Upper lobe of right lung (tissue), 1 donor: ENCODE measurements at regions not wholly inside any gene's neighbourhood (a gene's known extent, or its start where the extent isn't known, plus 50 kb on each side); places are given as distances from the start of the nearest gene placed in this dataset.
"Not testable (repeated sequence)": the region's sequence is repeated elsewhere in the genome, so short reads cannot be mapped to it uniquely, and the experiment has no call there.

Experiments
- ATAC-seq: fragments of 200-7000 bp; cut with Tn5 transposase; one replicate; pipeline ENCODE4 v1.9.1; 2020; ENCODE audit warnings: mild to moderate bottlenecking, moderate library complexity
- DNase-seq: peaks from one replicate; pipeline ENCODE4 v3.0.0-alpha.2; 2020
- H3K27ac ChIP-seq: fragments of 200-600 bp; one replicate; pipeline ENCODE4 v1.8.0; 2022
- H3K27me3 ChIP-seq: fragments of 200-600 bp; one replicate; pipeline ENCODE4 v1.8.0; 2022; ENCODE audit warnings: mild to moderate bottlenecking
- H3K36me3 ChIP-seq: fragments of 200-600 bp; one replicate; pipeline ENCODE4 v1.8.0; 2022
- H3K4me1 ChIP-seq: fragments of 200-600 bp; one replicate; pipeline ENCODE4 v1.8.0; 2022
- H3K4me3 ChIP-seq: fragments of 200-600 bp; one replicate; pipeline ENCODE4 v1.8.0; 2022; ENCODE audit warnings: mild to moderate bottlenecking
- H3K9me3 ChIP-seq: fragments of 200-600 bp; one replicate; pipeline ENCODE4 v1.8.0; 2022
- intact Hi-C: fragments of 100-400 bp; cut with DNase I; formaldehyde crosslinking; loops from one replicate; pipeline ENCODE4 v1.11.0; 2022
- TF ChIP-seq, protein P1 (sequence below): fragments of 200-600 bp; IDR thresholded peaks from one replicate; pipeline ENCODE4 v1.8.0; 2022; ENCODE audit warnings: antibody characterized with exemption
- donor health status: DM: no; HTN: yes; CAD: no; lungs with severe emphysema.

DNA sequence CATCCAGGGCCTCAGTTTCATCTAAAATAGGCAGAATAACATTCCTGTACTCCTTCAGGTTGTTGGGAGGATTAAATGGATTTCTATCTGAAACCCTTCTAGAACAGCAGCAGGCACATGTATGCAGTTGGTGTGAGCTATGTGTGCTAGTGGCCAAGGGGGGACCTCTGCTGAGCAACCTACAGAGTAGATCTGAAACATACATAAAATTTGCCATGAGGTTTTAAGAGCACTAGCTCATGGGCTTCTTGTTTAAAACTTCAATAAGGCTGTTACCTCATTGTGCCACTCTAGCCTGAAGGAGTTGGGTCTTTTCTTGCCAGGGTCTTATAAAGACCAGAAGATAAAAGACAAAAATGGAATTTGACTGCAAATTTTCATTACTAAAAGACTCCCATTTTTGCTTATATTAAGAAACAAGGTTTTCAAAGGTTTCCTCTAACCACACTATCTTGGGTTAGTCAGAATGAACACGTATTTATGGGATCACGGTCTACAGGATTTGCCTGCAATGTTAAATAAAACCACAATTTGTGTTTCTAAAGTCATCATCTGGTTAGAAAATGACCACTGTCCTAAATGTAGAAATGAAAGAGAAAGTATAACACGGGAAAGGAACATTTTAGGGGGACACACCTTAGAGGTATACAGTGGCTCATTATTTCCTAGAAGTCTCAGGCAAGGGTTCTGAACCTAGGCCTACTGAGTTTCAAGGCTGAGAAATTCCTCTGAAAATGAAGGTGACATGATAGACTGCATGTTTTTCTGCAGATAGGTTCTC is 144.9 kb upstream of the OLIG3 start:
- Histone ChIP-seq H3K36me3 (no peaks in the 10 kb centered on the region), H3K4me1 (peaks cover 20% of the 10 kb centered on the region), H3K4me3 (no peak overlapping the region), H3K27me3 (no peaks in the 10 kb centered on the region), H3K9me3 (no peaks in the 10 kb centered on the region), H3K27ac (no peak overlapping the region)
- intact Hi-C loops: no loop called here
- TF ChIP-seq, protein P1, sequence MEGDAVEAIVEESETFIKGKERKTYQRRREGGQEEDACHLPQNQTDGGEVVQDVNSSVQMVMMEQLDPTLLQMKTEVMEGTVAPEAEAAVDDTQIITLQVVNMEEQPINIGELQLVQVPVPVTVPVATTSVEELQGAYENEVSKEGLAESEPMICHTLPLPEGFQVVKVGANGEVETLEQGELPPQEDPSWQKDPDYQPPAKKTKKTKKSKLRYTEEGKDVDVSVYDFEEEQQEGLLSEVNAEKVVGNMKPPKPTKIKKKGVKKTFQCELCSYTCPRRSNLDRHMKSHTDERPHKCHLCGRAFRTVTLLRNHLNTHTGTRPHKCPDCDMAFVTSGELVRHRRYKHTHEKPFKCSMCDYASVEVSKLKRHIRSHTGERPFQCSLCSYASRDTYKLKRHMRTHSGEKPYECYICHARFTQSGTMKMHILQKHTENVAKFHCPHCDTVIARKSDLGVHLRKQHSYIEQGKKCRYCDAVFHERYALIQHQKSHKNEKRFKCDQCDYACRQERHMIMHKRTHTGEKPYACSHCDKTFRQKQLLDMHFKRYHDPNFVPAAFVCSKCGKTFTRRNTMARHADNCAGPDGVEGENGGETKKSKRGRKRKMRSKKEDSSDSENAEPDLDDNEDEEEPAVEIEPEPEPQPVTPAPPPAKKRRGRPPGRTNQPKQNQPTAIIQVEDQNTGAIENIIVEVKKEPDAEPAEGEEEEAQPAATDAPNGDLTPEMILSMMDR: no peak
- DNase-seq (no peak), ATAC-seq (no peak)

DNA sequence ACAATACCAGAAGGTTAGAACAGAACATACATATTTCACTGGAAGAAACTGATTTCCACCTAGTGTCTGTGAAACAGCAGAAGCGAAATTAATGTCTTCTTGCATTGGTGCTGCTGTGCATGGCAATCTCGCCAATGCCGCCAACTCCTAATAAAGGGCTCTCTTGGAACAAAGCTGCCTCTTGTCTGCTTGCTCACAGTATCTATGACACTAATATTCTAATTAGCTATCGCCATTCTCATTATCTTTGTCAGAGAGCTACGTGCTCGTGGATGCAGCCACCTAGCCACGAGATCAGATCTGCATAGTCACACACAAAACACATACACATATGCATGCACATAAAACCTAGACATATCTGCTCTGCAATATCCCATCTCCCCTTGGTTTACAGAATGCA is 145.9 kb upstream of the OLIG3 start:
- intact Hi-C loops: no loop called here
- TF ChIP-seq, protein P1: no peak
- Histone ChIP-seq H3K27me3 (no peaks in the 10 kb centered on the region), H3K9me3 (no peaks in the 10 kb centered on the region), H3K27ac (no peak overlapping the region), H3K36me3 (no peaks in the 10 kb centered on the region), H3K4me3 (no peak overlapping the region), H3K4me1 (peaks cover 20% of the 10 kb centered on the region)
- ATAC-seq (no peak), DNase-seq (no peak)

DNA sequence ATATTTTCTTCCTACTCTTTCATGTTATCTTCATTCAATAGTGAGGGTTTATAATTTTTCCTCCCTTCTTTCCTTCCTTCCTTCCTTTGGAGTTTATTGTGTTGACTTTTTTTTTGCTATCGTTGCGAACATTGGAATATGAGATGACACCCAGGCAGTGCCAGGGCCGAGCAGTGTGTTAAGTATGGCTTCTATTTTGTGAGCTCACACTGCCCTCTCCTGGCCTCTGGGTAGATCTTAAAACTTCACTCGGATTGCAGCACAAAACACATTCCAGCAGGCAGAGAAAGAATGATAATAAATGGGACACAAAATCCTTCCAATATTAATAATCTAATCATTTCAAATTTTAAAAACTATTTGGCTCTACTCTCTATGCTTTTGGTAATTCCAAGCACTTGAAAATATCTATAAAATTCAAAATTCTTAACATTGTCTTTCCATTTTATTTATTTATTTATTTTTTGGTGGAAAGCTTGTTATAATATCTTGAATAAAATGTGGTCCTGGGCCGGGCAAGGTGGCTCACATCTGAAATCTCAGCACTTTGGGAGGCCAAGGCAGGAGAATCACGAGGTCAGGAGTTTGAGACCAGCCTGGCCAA is 147.4 kb upstream of the OLIG3 start:
- H3K36me3 ChIP-seq: no peaks in the 10 kb centered on the region
- TF ChIP-seq, protein P1: peak; percentile 78
- no peak overlapping the region for H3K27ac ChIP-seq
- H3K4me3 ChIP-seq: no peak overlapping the region
- intact Hi-C loops: no loop called here
- peak; percentile 92 for ATAC-seq
- DNase-seq: peak; percentile 67
- peaks cover 15% of the 10 kb centered on the region for H3K4me1 ChIP-seq
- no peaks in the 10 kb centered on the region for H3K9me3 ChIP-seq
- H3K27me3 ChIP-seq: no peaks in the 10 kb centered on the region

DNA sequence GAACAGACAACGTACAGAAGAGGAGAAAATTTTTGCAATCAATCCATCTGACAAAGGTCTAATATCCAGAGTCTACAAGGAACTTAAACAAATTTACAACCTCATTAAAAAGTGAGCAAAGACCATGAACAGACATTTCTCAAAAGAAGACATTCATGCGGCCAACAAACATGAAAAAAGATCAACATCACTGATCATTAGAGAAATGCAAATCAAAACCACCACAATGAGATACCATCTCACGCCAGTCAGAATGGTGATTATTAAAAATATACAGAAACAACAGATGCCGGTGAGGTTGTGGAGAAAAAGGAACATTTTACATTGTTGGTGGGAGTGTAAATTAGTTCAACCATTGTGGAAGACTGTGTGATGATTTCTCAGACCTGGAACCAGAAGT is 149.0 kb upstream of the OLIG3 start:
- intact Hi-C loops, H3K4me3 ChIP-seq, H3K9me3 ChIP-seq, H3K27me3 ChIP-seq, ATAC-seq, H3K36me3 ChIP-seq, H3K4me1 ChIP-seq, H3K27ac ChIP-seq, DNase-seq: not testable (repeated sequence)

DNA sequence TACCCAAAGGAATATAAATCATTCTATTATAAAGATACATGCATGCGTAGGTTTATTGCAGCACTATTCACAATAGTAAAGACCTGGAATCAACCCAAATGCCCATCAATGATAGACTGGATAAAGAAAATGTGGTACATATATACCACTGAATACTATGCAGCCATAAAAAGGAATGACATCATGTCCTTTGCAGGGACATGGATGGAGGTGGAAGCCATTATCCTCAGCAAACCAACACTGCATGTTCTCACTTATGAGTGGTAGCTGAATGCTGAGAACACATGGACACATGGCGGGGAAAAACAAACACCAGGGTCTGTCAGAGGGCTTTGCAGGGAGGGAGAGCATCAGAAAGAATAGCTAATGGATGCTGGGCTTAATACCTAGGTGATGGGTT is 149.4 kb upstream of the OLIG3 start:
- H3K36me3 ChIP-seq, ATAC-seq, H3K4me1 ChIP-seq, H3K27ac ChIP-seq, intact Hi-C loops, DNase-seq, H3K27me3 ChIP-seq, H3K4me3 ChIP-seq, H3K9me3 ChIP-seq: not testable (repeated sequence)

DNA sequence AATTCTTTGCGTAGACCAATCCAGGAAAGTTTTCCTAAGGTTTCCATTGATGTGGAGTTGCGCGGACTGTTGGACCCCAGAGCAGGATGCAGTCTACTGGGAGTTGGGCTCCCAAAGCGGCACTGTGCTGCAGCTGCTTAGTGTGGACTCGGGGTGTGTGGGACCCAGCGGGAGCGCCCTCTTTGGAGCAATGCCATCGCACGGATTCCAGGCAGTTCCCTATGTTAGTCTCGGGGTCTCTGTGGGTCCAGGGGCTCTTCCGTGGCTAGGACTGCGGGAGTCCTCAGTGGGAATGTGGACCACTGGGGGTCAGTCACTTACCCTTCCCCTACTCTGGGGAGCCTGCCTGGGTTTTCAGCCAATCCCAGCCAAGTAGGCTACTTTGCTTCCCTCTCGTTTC is 151.7 kb upstream of the OLIG3 start:
- no peak overlapping the region for H3K4me3 ChIP-seq
- intact Hi-C loops: no loop called here

More for the DNA sequence above, 151.7 kb upstream of the OLIG3 start:
- no peak overlapping the region for H3K27ac ChIP-seq
- H3K4me1 ChIP-seq: no peaks in the 10 kb centered on the region
- no peaks in the 10 kb centered on the region for H3K9me3 ChIP-seq
- TF ChIP-seq, protein P1: no peak
- ATAC-seq: no peak
- no peaks in the 10 kb centered on the region for H3K27me3 ChIP-seq
- DNase-seq: no peak
- H3K36me3 ChIP-seq: no peaks in the 10 kb centered on the region
